Astrocyte (in vitro differentiated cells and primary cell): ENCODE measurements at regions not wholly inside any gene's neighbourhood (a gene's known extent, or its start where the extent isn't known, plus 50 kb on each side); places are given as distances from the start of the nearest gene placed in this dataset.

Experiments
- EZH2 ChIP-seq: IDR thresholded peaks from 2 replicates; pipeline ENCODE4 v1.6.1; 2012; ENCODE audit warnings: mild to moderate bottlenecking, low read length, inconsistent platforms; ENCODE audit not compliant: insufficient read depth
- TF ChIP-seq, protein P1 (sequence below): IDR thresholded peaks from 2 replicates; pipeline ENCODE4 v1.5.1; 2011; ENCODE audit warnings: low read depth, mild to moderate bottlenecking, inconsistent platforms, low read length, moderate library complexity; ENCODE audit not compliant: insufficient read depth

DNA sequence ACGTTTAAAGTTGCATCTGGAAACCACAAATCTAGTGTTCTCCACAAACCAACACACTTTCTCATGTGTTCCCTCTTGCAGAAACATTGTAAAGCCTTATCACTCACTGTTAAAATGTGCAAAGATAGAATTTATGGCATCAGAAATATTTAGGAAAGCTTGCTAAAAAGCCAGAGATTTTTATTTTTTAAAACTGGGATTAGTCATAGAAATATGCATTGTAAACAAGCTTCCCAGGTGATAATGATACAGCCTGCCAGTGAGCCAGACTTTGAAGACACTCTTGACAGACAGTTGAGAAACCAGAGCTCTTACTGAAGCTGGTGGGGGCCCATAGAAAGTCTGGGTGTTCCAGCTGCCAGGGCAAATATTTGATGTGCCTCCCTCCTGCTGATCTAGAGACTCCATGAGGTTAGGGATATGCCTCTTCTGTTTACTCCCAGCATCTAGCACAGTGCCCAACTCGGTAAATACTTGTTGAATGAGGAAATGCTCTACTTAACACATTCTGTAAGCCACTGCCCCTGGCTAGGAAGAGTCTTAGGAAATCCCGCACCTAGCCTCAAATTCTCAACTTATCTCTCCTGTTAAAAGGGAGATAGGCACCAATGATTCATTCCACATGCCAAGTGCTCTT lies 179.0 kb upstream of the RASGEF1B start:
- TF ChIP-seq, protein P1, sequence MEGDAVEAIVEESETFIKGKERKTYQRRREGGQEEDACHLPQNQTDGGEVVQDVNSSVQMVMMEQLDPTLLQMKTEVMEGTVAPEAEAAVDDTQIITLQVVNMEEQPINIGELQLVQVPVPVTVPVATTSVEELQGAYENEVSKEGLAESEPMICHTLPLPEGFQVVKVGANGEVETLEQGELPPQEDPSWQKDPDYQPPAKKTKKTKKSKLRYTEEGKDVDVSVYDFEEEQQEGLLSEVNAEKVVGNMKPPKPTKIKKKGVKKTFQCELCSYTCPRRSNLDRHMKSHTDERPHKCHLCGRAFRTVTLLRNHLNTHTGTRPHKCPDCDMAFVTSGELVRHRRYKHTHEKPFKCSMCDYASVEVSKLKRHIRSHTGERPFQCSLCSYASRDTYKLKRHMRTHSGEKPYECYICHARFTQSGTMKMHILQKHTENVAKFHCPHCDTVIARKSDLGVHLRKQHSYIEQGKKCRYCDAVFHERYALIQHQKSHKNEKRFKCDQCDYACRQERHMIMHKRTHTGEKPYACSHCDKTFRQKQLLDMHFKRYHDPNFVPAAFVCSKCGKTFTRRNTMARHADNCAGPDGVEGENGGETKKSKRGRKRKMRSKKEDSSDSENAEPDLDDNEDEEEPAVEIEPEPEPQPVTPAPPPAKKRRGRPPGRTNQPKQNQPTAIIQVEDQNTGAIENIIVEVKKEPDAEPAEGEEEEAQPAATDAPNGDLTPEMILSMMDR: no peak
- TF ChIP-seq EZH2: no peak
